ENCODE measurements at regions not wholly inside any gene's neighbourhood (a gene's known extent, or its start where the extent isn't known, plus 50 kb on each side); places are given as distances from the start of the nearest gene placed in this dataset.

DNA sequence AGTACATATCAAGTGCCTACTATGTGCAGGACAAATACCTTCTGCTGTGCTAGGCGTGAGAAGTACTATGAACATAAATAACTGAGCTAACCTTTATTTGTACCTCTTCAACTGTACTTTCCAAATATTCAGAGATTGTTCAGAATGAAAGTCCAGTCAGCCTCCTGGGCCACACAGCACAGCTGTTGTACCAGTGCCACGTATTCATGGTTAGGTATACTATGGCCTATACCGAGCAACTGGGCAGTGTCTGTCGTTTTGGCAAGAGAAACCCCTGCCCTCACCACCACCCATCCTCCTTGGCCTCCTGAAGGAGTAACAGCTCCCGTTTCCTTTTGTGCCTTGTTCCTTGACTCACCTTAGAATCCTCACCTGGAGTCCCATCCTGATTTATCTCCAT is 53.0 kb downstream of the RASSF10 start:
- no peak overlapping the region for H3K27ac ChIP-seq (ENCODE audit: insufficient read depth, low read depth, low read length, poor library complexity, severe bottlenecking)
- WGBS, 2 experiments, result 85% methylated on average over 5 of the region's 5 CpGs

DNA sequence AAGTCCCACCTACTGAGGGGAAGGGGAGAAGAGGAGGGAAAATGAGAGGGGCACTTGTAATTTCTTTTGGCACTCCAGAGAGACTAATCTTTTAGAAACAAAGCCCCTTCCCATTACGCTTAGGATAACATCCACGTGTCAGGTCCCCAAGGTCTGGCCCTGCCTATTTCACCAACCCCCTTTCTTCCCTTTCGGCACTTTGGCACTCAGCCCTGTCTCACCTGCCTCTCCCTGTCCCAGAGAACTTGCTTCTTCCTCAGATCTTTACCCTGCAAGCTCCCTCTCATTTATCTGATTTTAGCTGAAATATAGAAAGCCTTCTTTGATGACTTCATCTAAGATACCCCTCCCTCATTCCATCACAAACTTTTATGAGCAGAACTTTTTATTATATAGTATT is 55.5 kb downstream of the RASSF10 start:
- H3K9me3 ChIP-seq (ENCODE audit: control insufficient read depth, low read length), result no peaks in the 10 kb centered on the region
- no peaks in the 10 kb centered on the region for H3K4me1 ChIP-seq (ENCODE audit: control insufficient read depth, insufficient read depth, low read length)
- H3K27me3 ChIP-seq (ENCODE audit: control insufficient read depth, insufficient read depth, low read length, poor library complexity, severe bottlenecking), result no peaks in the 10 kb centered on the region
- H3K36me3 ChIP-seq (ENCODE audit: control insufficient read depth, insufficient read depth, low read length), result no peaks in the 10 kb centered on the region
- no peak overlapping the region for H3K27ac ChIP-seq (ENCODE audit: insufficient read depth, low read depth, low read length, poor library complexity, severe bottlenecking)
- H3K4me3 ChIP-seq (ENCODE audit: insufficient read depth, low read depth, low read length), result no peak overlapping the region
- WGBS, 2 experiments, result 83 to 89% methylated on average over 3 of the region's 3 CpGs

More for the DNA sequence above, 53.0 kb downstream of the RASSF10 start:
- H3K4me1 ChIP-seq (ENCODE audit: control insufficient read depth, insufficient read depth, low read length), result no peaks in the 10 kb centered on the region
- H3K4me3 ChIP-seq (ENCODE audit: insufficient read depth, low read depth, low read length), result no peak overlapping the region
- H3K36me3 ChIP-seq (ENCODE audit: control insufficient read depth, insufficient read depth, low read length), result no peaks in the 10 kb centered on the region
- no peaks in the 10 kb centered on the region for H3K9me3 ChIP-seq (ENCODE audit: control insufficient read depth, low read length)
- no peaks in the 10 kb centered on the region for H3K27me3 ChIP-seq (ENCODE audit: control insufficient read depth, insufficient read depth, low read length, poor library complexity, severe bottlenecking)

DNA sequence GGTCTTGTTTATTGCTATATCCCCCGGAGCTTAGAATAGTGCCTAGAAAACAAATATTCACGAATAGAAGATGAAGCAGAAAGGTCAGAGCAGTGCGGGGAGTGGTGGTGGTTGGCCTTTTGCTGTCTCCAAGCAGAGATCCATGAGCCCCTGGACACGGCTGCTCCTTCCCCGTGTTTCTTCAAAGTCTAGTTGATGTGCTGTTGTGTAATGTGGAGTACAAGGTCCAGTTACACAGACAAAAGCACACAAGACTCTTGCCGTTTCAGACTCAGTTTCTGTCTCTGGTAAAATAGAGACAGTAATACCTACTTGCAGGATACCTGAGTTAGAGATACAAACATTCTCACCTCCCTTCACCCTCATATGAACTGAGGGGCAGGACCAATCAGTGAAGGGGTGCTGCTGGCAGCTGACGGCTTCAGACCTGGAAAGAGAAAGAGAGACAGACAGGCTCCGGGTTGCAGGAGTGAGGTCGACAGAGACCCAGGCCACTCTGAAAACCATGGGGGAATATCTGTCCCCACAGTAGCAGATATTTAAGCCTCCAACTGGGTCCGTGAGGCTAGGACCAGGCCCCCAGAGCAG is 56.2 kb downstream of the RASSF10 start:
- Histone ChIP-seq H3K27ac (ENCODE audit: insufficient read depth, low read depth, low read length, poor library complexity, severe bottlenecking) (no peak overlapping the region), H3K4me1 (ENCODE audit: control insufficient read depth, insufficient read depth, low read length) (no peaks in the 10 kb centered on the region), H3K36me3 (ENCODE audit: control insufficient read depth, insufficient read depth, low read length) (no peaks in the 10 kb centered on the region), H3K9me3 (ENCODE audit: control insufficient read depth, low read length) (no peaks in the 10 kb centered on the region), H3K27me3 (ENCODE audit: control insufficient read depth, insufficient read depth, low read length, poor library complexity, severe bottlenecking) (no peaks in the 10 kb centered on the region), H3K4me3 (ENCODE audit: insufficient read depth, low read depth, low read length) (no peak overlapping the region)
- 88 to 92% methylated on average over 10 of the region's 10 CpGs for WGBS, 2 experiments

DNA sequence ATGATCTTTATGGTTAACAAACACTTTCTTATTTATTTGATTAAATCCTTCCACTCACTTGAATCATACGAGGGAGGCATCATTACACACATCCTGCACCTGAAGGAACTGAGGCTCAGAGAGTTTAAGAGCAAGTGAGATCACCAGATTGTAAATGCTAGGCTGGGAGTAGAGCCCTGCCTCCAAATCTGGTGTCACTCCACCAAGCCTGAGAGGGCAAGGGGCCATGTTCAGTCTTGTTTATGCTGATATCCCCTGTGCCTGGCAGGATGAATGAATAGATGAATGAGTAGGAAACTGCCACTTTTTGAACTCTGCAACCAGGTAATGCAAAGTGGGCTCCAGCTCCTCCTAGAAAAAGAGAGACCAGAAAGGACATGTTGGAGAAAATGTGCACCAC is 59.1 kb downstream of the RASSF10 start:
- Histone ChIP-seq H3K4me3 (ENCODE audit: insufficient read depth, low read depth, low read length) (no peak overlapping the region), H3K4me1 (ENCODE audit: control insufficient read depth, insufficient read depth, low read length) (no peaks in the 10 kb centered on the region), H3K9me3 (ENCODE audit: control insufficient read depth, low read length) (no peaks in the 10 kb centered on the region), H3K27me3 (ENCODE audit: control insufficient read depth, insufficient read depth, low read length, poor library complexity, severe bottlenecking) (no peaks in the 10 kb centered on the region), H3K27ac (ENCODE audit: insufficient read depth, low read depth, low read length, poor library complexity, severe bottlenecking) (no peak overlapping the region), H3K36me3 (ENCODE audit: control insufficient read depth, insufficient read depth, low read length) (no peaks in the 10 kb centered on the region)
- WGBS, 2 experiments, result 80 to 93% methylated on average over 1 of the region's 1 CpG

DNA sequence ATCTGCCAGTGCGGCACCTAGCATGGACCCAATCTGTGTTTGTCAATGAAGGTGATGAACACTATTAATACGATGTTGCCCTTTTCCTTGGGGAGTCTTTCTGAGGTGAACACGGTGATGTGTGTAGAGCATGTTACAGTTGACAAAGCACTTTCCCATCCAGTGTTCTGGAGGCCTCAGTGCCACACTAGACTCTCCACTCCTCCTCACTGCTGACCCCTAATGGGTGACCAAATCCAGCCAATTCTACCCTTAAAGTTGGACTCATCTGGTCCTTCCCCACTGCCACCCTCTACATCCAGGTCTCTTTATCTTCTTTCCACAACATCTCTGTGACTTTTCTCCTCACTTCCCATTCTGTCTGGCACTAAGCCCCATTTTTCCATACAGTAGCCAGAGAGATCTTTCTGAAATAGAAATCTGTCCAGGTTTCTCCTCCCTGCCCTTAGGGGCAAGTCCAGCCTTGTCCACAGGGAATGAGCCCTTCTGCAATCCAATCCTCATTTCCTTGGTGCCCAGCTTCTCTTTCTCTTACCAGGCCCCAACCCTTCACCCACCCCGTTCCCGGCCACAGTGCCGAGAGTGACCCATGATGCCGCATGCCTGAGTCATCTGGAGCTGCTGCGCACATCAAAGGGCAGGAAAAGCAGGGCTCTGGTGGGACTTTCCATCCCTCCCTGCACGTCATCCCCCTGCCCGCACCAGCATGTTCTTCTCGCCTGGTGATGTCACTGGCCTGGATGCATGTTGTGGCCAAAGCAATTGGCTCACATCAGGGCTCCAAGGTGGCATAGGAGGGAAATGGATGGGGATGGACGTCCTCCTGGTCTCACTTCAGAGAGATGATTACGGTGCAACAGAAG is 64.2 kb downstream of the RASSF10 start:
- H3K36me3 ChIP-seq (ENCODE audit: control insufficient read depth, insufficient read depth, low read length), result no peaks in the 10 kb centered on the region
- H3K9me3 ChIP-seq (ENCODE audit: control insufficient read depth, low read length), result no peaks in the 10 kb centered on the region
- H3K4me3 ChIP-seq (ENCODE audit: insufficient read depth, low read depth, low read length), result no peak overlapping the region
- H3K27me3 ChIP-seq (ENCODE audit: control insufficient read depth, insufficient read depth, low read length, poor library complexity, severe bottlenecking), result no peaks in the 10 kb centered on the region
- 85 to 87% methylated on average over 13 of the region's 13 CpGs for WGBS, 2 experiments
- H3K4me1 ChIP-seq (ENCODE audit: control insufficient read depth, insufficient read depth, low read length), result no peaks in the 10 kb centered on the region
- H3K27ac ChIP-seq (ENCODE audit: insufficient read depth, low read depth, low read length, poor library complexity, severe bottlenecking), result no peak overlapping the region

DNA sequence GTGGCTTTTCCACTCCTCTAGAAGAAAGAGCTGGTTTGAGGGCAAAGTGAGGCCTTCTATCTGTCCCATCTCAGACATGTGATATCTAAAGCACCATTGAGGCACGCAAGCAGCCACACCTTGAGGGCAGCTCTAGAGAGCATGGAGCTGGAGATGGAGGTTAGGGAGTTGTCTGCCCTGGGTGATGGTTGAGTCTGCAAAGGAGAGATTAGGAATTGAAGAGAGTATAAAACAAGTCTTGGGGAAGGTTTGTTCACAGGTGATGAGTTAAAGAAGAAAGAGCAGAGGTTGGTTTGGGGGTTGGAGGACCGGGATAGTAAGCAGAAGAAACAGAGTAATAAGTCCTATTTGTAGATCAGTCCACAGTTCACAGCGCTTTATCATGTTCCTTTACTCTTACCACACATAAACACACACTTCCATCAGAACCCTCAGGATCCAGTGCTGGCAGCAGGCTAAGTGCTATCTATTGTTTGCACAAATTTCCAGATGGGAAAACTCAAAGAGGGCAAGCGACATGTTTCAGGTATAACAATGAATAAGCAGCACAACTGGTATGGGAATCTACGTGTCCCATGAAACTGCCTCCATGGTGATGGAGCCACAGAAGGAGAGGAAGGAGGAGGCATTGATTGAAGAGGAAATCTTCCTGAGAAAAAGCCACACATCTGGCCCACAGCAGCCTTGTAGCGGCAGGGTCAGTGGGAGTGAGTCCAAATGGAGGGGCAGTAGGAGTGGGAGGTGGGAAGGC is 65.8 kb downstream of the RASSF10 start:
- Histone ChIP-seq H3K27ac (ENCODE audit: insufficient read depth, low read depth, low read length, poor library complexity, severe bottlenecking) (no peak overlapping the region), H3K4me3 (ENCODE audit: insufficient read depth, low read depth, low read length) (no peak overlapping the region), H3K4me1 (ENCODE audit: control insufficient read depth, insufficient read depth, low read length) (no peaks in the 10 kb centered on the region), H3K27me3 (ENCODE audit: control insufficient read depth, insufficient read depth, low read length, poor library complexity, severe bottlenecking) (no peaks in the 10 kb centered on the region), H3K9me3 (ENCODE audit: control insufficient read depth, low read length) (no peaks in the 10 kb centered on the region), H3K36me3 (ENCODE audit: control insufficient read depth, insufficient read depth, low read length) (no peaks in the 10 kb centered on the region)
- WGBS, 2 experiments, result 95 to 98% methylated on average over 6 of the region's 6 CpGs

DNA sequence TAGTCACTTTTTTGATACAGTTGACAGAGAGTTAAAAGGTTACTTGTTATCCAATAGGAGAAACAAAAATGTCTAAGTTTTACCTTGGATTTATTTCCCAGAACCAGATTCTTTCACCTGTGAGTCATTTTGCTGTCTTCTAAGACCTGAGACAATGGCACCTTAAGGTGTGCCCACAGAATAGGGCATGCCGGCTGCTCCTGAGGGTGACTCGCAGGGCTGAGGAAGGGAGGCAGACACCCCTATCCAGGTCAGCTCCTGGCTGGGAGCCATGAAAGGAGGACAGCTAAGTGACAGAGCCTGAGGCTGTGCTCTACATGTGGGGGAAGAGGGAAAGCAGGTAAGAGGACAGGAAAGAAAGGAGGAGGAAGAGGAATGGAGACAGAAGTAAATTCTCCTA is 67.8 kb downstream of the RASSF10 start:
- Histone ChIP-seq H3K36me3 (ENCODE audit: control insufficient read depth, insufficient read depth, low read length) (no peaks in the 10 kb centered on the region), H3K27me3 (ENCODE audit: control insufficient read depth, insufficient read depth, low read length, poor library complexity, severe bottlenecking) (no peaks in the 10 kb centered on the region), H3K4me1 (ENCODE audit: control insufficient read depth, insufficient read depth, low read length) (no peaks in the 10 kb centered on the region), H3K27ac (ENCODE audit: insufficient read depth, low read depth, low read length, poor library complexity, severe bottlenecking) (no peak overlapping the region), H3K9me3 (ENCODE audit: control insufficient read depth, low read length) (no peaks in the 10 kb centered on the region), H3K4me3 (ENCODE audit: insufficient read depth, low read depth, low read length) (no peak overlapping the region)
- 96% methylated on average over 2 of the region's 2 CpGs for WGBS, 2 experiments

DNA sequence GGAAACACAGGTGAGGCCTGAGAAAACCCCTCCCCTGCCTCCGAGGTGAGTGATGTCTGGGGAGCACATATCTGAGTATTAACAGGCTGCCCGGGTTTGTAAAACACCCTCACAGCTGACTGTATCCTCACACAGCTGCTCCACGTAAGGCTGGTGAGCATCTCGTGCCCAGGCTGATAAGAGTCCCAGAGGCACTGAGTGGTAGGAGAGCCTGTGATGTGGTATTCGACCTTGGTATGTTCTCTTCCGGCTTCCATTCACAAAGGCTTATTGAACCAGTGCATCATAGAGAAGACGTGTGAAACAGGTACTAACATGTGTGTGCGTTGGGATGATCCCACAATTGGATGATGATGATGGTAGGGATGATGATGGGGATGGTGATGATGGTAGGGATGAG is 71.7 kb downstream of the RASSF10 start:
- Histone ChIP-seq H3K4me3 (ENCODE audit: insufficient read depth, low read depth, low read length) (no peak overlapping the region), H3K27ac (ENCODE audit: insufficient read depth, low read depth, low read length, poor library complexity, severe bottlenecking) (no peak overlapping the region), H3K4me1 (ENCODE audit: control insufficient read depth, insufficient read depth, low read length) (no peaks in the 10 kb centered on the region), H3K9me3 (ENCODE audit: control insufficient read depth, low read length) (no peaks in the 10 kb centered on the region), H3K36me3 (ENCODE audit: control insufficient read depth, insufficient read depth, low read length) (no peaks in the 10 kb centered on the region), H3K27me3 (ENCODE audit: control insufficient read depth, insufficient read depth, low read length, poor library complexity, severe bottlenecking) (no peaks in the 10 kb centered on the region)
- WGBS, 2 experiments, result 95 to 97% methylated on average over 8 of the region's 8 CpGs

DNA sequence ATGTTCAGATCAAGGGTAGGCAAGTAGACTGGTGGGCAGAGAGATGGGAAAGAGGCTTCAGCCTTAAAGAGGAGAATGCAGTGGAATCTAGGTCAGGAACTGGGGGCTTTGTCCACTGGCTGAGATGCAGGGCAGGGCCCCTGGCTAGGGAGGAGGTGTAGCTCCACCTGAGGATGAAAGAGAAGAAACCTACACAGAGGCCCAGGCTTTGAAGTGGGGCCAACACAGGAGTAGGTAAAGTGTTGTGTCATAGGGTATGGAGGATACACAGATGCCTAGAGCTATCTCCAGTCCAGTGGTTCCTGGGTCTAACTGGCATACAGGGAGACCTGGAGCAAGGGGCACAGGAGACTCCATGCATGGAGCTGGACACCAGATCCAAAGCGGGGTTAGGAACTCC is 73.5 kb downstream of the RASSF10 start:
- WGBS, 2 experiments, result 81 to 90% methylated on average over 1 of the region's 1 CpG
- Histone ChIP-seq H3K4me1 (ENCODE audit: control insufficient read depth, insufficient read depth, low read length) (no peaks in the 10 kb centered on the region), H3K4me3 (ENCODE audit: insufficient read depth, low read depth, low read length) (no peak overlapping the region), H3K36me3 (ENCODE audit: control insufficient read depth, insufficient read depth, low read length) (no peaks in the 10 kb centered on the region), H3K27me3 (ENCODE audit: control insufficient read depth, insufficient read depth, low read length, poor library complexity, severe bottlenecking) (no peaks in the 10 kb centered on the region), H3K9me3 (ENCODE audit: control insufficient read depth, low read length) (no peaks in the 10 kb centered on the region), H3K27ac (ENCODE audit: insufficient read depth, low read depth, low read length, poor library complexity, severe bottlenecking) (no peak overlapping the region)

DNA sequence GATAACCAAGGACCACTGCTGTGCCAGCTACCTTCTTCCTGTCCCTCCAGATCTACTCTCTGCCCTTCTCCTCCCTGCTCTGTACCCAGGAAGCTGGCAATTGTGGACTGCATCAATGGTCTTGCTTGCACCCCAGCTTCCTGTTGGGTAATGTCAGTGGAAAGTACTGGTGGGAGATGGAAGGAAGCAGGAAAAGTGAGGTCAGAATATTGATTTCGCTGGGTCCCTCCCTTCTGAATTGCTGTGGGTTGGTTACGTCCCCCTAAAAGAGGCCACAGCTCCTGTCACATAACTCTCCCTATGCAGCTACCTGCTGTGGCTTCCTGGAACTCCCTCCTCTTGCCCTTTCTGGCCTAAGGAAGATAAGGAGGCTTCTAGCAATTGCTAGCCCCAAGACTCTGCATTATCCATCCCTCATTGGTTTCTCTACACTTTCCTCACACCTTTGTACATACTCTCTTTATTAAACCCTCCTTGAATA is 81.2 kb downstream of the RASSF10 start:
- Histone ChIP-seq H3K4me3 (ENCODE audit: insufficient read depth, low read depth, low read length) (no peak overlapping the region), H3K9me3 (ENCODE audit: control insufficient read depth, low read length) (no peaks in the 10 kb centered on the region), H3K27ac (ENCODE audit: insufficient read depth, low read depth, low read length, poor library complexity, severe bottlenecking) (no peak overlapping the region), H3K27me3 (ENCODE audit: control insufficient read depth, insufficient read depth, low read length, poor library complexity, severe bottlenecking) (no peaks in the 10 kb centered on the region), H3K4me1 (ENCODE audit: control insufficient read depth, insufficient read depth, low read length) (no peaks in the 10 kb centered on the region), H3K36me3 (ENCODE audit: control insufficient read depth, insufficient read depth, low read length) (no peaks in the 10 kb centered on the region)
- 89 to 93% methylated on average over 2 of the region's 2 CpGs for WGBS, 2 experiments
